ENCODE measurements at regions not wholly inside any gene's neighbourhood (a gene's known extent, or its start where the extent isn't known, plus 50 kb on each side); places are given as distances from the start of the nearest gene placed in this dataset.
"Not testable (repeated sequence)": the region's sequence is repeated elsewhere in the genome, so short reads cannot be mapped to it uniquely, and the experiment has no call there.

DNA sequence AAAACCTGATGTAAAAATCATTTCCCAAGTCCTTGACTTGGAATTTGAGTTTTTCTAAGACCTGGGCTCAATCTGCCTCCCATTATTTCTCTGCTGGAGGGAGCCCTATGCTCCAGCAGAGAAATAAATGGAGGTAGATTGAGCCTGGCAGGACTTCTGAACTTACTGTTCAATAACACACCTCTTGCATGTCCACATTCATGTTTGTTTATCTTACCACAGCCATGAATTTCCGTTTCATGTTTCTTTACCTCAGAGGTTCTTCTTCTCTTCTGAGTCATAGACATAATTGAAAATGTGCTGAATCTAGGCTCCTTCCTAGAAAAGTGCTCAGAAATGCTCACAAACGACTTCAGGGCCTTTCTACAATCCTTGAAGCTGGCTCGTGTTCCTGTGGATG, 170.8 kb downstream of the PMAIP1 start:
- ATAC-seq (ENCODE audit: insufficient number of reproducible peaks, low FRiP score, low read depth) (no peak), DNase-seq (ENCODE audit: low spot score) (no peak)
- H3K4me3 ChIP-seq, result no peak overlapping the region
- TF ChIP-seq, protein P1, sequence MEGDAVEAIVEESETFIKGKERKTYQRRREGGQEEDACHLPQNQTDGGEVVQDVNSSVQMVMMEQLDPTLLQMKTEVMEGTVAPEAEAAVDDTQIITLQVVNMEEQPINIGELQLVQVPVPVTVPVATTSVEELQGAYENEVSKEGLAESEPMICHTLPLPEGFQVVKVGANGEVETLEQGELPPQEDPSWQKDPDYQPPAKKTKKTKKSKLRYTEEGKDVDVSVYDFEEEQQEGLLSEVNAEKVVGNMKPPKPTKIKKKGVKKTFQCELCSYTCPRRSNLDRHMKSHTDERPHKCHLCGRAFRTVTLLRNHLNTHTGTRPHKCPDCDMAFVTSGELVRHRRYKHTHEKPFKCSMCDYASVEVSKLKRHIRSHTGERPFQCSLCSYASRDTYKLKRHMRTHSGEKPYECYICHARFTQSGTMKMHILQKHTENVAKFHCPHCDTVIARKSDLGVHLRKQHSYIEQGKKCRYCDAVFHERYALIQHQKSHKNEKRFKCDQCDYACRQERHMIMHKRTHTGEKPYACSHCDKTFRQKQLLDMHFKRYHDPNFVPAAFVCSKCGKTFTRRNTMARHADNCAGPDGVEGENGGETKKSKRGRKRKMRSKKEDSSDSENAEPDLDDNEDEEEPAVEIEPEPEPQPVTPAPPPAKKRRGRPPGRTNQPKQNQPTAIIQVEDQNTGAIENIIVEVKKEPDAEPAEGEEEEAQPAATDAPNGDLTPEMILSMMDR (IDR thresholded peaks at IDR 0.05), result no peak
- H3K27ac ChIP-seq, result no peak overlapping the region
- no peaks in the 10 kb centered on the region for H3K36me3 ChIP-seq
- H3K4me1 ChIP-seq (ENCODE audit: control insufficient read depth in 1 of 2, low read depth in 2 of 2), result no peaks in the 10 kb centered on the region
- H3K27me3 ChIP-seq (replicated peaks; ENCODE audit: insufficient read depth), result no peaks in the 10 kb centered on the region
- no peaks in the 10 kb centered on the region for H3K9me3 ChIP-seq

DNA sequence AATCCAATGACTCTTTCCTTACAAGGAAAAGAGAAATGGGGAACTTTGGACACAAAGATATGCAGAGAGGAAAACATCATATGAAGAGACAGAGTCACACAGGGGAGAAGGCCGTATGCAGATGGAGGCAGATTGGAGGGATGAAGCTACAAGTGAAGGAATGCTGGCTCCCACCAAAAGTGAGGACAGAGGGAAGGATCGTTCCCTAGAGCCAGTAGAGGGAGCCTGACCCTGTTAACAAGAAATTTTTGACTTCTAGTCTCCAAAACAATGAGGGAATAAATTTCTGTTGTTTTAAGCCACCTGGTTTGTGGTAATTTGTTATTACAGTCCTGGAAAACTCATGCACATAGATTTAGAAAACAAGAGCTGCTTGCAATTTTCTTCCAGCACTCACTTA, 169.3 kb downstream of the PMAIP1 start:
- ATAC-seq (ENCODE audit: insufficient number of reproducible peaks, low FRiP score, low read depth) (no peak), DNase-seq (ENCODE audit: low spot score) (no peak)
- no peak overlapping the region for H3K27ac ChIP-seq
- no peaks in the 10 kb centered on the region for H3K9me3 ChIP-seq
- no peak overlapping the region for H3K4me3 ChIP-seq
- no peaks in the 10 kb centered on the region for H3K27me3 ChIP-seq (replicated peaks; ENCODE audit: insufficient read depth)
- H3K36me3 ChIP-seq, result no peaks in the 10 kb centered on the region
- TF ChIP-seq, protein P1 (IDR thresholded peaks at IDR 0.05), result no peak
- H3K4me1 ChIP-seq (ENCODE audit: control insufficient read depth in 1 of 2, low read depth in 2 of 2), result no peaks in the 10 kb centered on the region

DNA sequence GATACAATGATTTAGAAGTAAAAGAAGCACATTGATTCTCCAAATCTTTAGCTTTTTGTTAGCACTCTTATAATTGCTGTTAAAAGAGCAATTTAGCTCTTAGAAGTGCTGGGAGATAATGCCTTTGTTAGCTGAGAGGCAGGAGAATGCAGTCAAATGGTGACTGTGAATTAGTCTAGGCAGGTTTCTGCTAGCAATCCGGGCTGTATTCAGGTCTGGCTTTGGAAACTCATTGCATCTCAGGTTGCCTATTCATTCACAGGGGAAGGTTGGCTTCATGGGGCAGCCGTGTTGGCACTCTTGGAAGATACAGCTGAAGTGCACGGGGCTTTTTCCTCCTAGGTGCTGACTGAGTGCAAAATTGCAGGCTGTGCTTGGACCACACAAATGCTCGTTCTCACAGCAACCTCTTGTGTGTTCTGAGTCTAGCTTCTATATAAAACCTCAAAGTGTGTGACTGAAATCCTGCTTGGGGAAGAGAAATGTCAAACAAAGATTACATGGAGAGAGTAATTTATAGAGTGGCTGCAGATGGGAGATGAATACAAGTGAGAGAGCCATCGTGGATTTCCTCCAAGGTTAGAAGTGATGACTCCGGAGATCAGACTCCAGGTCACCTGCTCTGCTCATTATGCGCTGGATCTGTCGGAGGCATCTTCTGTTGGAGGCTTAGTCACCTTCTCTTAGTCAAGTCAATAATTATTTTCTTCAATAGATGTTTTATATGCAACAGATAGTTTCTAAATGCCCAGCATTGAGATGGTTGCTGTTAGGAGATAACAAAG, 167.8 kb downstream of the PMAIP1 start:
- H3K27ac ChIP-seq, result no peak overlapping the region
- no peaks in the 10 kb centered on the region for H3K4me1 ChIP-seq (ENCODE audit: control insufficient read depth in 1 of 2, low read depth in 2 of 2)
- no peaks in the 10 kb centered on the region for H3K27me3 ChIP-seq (replicated peaks; ENCODE audit: insufficient read depth)
- H3K36me3 ChIP-seq, result no peaks in the 10 kb centered on the region
- no peak for ATAC-seq (ENCODE audit: insufficient number of reproducible peaks, low FRiP score, low read depth)
- H3K9me3 ChIP-seq, result no peaks in the 10 kb centered on the region
- DNase-seq (ENCODE audit: low spot score), result no peak
- no peak overlapping the region for H3K4me3 ChIP-seq
- TF ChIP-seq, protein P1 (IDR thresholded peaks at IDR 0.05), result no peak

DNA sequence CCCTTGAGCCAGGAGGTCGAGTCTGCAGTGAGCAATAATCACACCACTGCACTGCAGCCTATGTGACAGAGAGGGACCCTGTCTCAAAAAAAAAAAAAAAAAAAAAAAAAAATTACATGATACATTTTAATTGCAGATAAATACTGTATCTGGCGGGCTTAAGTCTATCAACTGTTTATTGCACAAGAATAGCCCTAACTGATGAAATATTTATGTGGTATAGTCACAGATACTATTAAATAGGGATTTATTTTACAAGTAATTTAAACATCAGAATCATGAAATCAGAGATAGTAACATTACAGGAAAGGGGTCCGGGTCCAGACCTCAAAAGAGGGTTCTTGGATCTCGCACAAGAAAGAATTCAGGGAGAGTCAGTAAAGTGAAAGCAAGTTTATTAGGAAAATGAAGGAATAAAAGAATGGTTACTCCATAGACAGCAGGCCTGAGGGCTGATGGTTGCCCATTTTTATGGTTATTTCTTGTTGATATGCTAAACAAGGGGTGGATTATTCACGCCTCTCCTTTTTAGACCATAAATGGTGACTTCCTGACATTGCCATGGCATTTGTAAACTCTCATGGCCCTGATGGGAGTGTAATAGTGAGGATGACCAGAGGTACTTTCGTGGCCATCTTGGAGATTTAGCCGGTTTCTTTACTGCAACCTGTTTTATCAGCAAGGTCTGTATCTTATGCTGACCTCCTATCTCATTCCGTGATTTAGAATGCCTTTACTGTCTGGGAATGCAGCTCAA, 166.6 kb downstream of the PMAIP1 start:
- DNase-seq (ENCODE audit: low spot score), result no peak
- no peak overlapping the region for H3K4me3 ChIP-seq
- no peaks in the 10 kb centered on the region for H3K27me3 ChIP-seq (replicated peaks; ENCODE audit: insufficient read depth)
- no peaks in the 10 kb centered on the region for H3K4me1 ChIP-seq (ENCODE audit: control insufficient read depth in 1 of 2, low read depth in 2 of 2)
- H3K36me3 ChIP-seq, result no peaks in the 10 kb centered on the region
- TF ChIP-seq, protein P1 (IDR thresholded peaks at IDR 0.05), result no peak
- no peak for ATAC-seq (ENCODE audit: insufficient number of reproducible peaks, low FRiP score, low read depth)
- H3K27ac ChIP-seq, result no peak overlapping the region
- no peaks in the 10 kb centered on the region for H3K9me3 ChIP-seq

DNA sequence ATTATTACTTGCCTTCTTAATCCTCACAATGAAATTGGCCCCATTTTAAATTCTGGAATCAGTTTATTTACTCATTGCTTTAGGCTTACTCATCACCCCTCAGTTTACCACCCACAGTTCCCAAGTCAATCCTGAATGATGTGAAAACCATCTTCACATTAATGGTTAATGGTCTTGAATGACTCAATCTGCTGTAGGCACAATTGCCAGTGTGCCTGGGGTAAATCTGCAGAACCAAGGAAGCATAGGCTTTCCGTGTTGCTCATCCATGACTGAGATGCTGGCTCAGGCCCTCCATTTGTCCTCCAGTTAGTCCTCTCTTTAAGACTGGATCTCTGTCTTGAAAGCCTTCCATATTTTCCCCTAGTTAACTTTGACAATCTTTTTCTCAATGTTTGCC, 164.5 kb downstream of the PMAIP1 start:
- Histone ChIP-seq H3K4me3 (no peak overlapping the region), H3K9me3 (no peaks in the 10 kb centered on the region), H3K27me3 (replicated peaks; ENCODE audit: insufficient read depth) (no peaks in the 10 kb centered on the region), H3K36me3 (no peaks in the 10 kb centered on the region), H3K27ac (no peak overlapping the region), H3K4me1 (ENCODE audit: control insufficient read depth in 1 of 2, low read depth in 2 of 2) (no peaks in the 10 kb centered on the region)
- DNase-seq (ENCODE audit: low spot score), result no peak
- TF ChIP-seq, protein P1 (IDR thresholded peaks at IDR 0.05), result no peak
- ATAC-seq (ENCODE audit: insufficient number of reproducible peaks, low FRiP score, low read depth), result no peak

DNA sequence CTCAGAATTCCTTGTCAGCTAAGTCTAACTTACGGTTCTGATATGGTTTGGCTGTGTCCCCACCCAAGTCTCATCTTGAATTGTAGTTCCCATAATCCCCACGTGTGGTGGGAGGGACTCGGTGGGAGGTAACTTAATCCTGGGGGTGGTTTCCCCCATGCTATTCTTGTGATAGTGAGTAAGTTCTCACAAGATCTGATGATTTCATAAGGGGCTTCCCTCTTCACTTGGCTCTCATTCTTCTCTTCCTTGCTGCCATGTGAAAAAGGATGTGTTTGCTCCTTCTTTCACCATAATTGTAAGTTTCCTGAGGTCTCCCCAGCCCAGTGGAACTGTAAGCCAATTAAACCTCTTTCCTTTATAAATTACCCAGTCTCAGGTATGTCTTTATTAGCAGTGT, 163.0 kb downstream of the PMAIP1 start:
- not testable (repeated sequence) for ATAC-seq (ENCODE audit: insufficient number of reproducible peaks, low FRiP score, low read depth); H3K4me1 ChIP-seq (ENCODE audit: control insufficient read depth in 1 of 2, low read depth in 2 of 2); H3K27ac ChIP-seq; H3K4me3 ChIP-seq; H3K9me3 ChIP-seq; H3K27me3 ChIP-seq (replicated peaks; ENCODE audit: insufficient read depth); DNase-seq (ENCODE audit: low spot score); H3K36me3 ChIP-seq
